Gastrocnemius medialis (tissue), 4 donors: ENCODE measurements at regions not wholly inside any gene's neighbourhood (a gene's known extent, or its start where the extent isn't known, plus 50 kb on each side); places are given as distances from the start of the nearest gene placed in this dataset.

ENCODE experiments used
- POLR2A ChIP-seq, 2 donors: fragments of 450-650 bp; IDR thresholded peaks; one replicate each; pipeline ENCODE4 v1.6.1; 2017; ENCODE audit warnings: antibody characterized with exemption in 2 of 2, mild to moderate bottlenecking in 2 of 2, moderate library complexity in 2 of 2
- TF ChIP-seq, protein P1 (sequence below), 5 experiments: fragments of 450-650 bp in 3 of 5; fragments of 200-600 bp in 2 of 5; sonication (generic) in 2 of 5; IDR thresholded peaks in 4 of 5; conservative IDR thresholded peaks in 1 of 5; 1 replicate in 4 of 5; 2 replicates in 1 of 5; pipeline ENCODE4 v1.5.1; 2016 to 2019; ENCODE audit warnings: antibody characterized with exemption in 5 of 5, mild to moderate bottlenecking in 3 of 5, moderate library complexity in 3 of 5

DNA sequence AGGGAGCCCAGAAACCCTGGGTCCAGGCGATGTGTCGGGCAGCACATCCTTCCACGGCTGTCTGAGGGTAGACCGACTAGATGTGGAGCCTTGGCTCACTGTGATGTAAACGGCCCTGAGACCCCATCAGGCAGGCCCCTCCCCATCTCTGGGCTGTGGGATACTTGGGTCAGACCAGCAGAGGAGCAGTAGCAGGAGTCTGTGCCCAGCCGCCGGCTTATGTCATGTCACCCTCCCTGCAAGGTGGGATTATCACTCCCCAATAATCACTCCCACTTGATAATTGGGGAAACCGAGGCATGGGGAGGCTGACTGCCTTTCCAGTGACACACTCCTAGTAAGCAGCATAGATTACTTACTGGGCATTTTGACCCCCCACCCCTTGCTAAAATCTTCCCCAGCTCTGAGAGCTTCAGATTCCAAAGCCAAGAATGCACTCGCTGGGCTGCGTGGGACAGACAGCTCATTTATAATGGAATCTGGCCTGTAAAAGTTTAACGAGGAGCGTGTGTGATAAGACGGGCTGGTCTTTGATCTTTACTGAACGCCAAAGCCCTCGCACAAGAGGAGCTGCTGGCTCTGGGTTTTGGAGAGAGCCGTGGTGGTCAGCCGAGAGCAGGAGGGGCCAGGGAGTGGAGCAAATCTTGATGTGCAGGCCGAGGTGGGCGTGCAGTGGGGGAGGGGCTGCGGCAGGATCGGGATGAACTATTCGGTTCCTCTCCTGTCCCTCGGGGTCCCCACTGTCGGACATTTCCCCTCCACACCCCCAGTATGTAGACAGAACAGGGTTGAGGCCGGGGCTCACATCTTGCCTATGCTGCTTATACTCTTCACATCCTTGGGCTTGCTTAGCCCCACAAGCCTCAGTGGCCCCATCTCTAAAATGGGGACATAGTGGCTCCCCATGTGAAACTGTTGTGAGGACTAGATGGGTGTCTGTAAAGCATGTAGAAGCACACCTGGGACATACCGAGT is 200.0 kb downstream of the GLI2 start:
- TF ChIP-seq POLR2A (IDR thresholded peaks at IDR 0.05): no peak
- TF ChIP-seq, protein P1, sequence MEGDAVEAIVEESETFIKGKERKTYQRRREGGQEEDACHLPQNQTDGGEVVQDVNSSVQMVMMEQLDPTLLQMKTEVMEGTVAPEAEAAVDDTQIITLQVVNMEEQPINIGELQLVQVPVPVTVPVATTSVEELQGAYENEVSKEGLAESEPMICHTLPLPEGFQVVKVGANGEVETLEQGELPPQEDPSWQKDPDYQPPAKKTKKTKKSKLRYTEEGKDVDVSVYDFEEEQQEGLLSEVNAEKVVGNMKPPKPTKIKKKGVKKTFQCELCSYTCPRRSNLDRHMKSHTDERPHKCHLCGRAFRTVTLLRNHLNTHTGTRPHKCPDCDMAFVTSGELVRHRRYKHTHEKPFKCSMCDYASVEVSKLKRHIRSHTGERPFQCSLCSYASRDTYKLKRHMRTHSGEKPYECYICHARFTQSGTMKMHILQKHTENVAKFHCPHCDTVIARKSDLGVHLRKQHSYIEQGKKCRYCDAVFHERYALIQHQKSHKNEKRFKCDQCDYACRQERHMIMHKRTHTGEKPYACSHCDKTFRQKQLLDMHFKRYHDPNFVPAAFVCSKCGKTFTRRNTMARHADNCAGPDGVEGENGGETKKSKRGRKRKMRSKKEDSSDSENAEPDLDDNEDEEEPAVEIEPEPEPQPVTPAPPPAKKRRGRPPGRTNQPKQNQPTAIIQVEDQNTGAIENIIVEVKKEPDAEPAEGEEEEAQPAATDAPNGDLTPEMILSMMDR (IDR thresholded peaks at IDR 0.05 in 4 of 5, conservative IDR thresholded peaks at IDR 0.05 in 1 of 5): no peak
